SIG-M5 (cell line): ENCODE measurements at regions not wholly inside any gene's neighbourhood (a gene's known extent, or its start where the extent isn't known, plus 50 kb on each side); places are given as distances from the start of the nearest gene placed in this dataset.
"Not testable (repeated sequence)": the region's sequence is repeated elsewhere in the genome, so short reads cannot be mapped to it uniquely, and the experiment has no call there.

ENCODE experiments used
- DNase-seq: peaks from one replicate; lab custom pipeline; 2025; lab: John Stamatoyannopoulos, UW

GRCh38 chr7:101146-102046 is 91.0 kb upstream of the FAM20C start:
- no peak for DNase-seq

- DNase-seq = no peak
Observed at GRCh38 chr7:102047-102711, 90.2 kb upstream of the FAM20C start.

- no peak for DNase-seq
Observed at GRCh38 chr7:102721-103120, 89.7 kb upstream of the FAM20C start.

- not testable (repeated sequence) for DNase-seq
Observed at GRCh38 chr7:103981-104380, 88.4 kb upstream of the FAM20C start.

GRCh38 chr7:105002-105401 is 87.4 kb upstream of the FAM20C start:
- no peak for DNase-seq

- no peak for DNase-seq
Observed at GRCh38 chr7:106356-106755, 86.0 kb upstream of the FAM20C start.

- DNase-seq = no peak
Observed at GRCh38 chr7:107233-107632, 85.1 kb upstream of the FAM20C start.

- DNase-seq = no peak
Observed at GRCh38 chr7:107907-108306, 84.5 kb upstream of the FAM20C start.

- DNase-seq = no peak
Observed at GRCh38 chr7:109094-109493, 83.3 kb upstream of the FAM20C start.

GRCh38 chr7:109898-110556 is 82.3 kb upstream of the FAM20C start:
- no peak for DNase-seq

GRCh38 chr7:110557-111232 is 81.7 kb upstream of the FAM20C start:
- no peak for DNase-seq

GRCh38 chr7:111591-111990 is 80.8 kb upstream of the FAM20C start:
- DNase-seq = no peak

GRCh38 chr7:112881-113280 is 79.5 kb upstream of the FAM20C start:
- peak; percentile 73 for DNase-seq

- DNase-seq = peak; percentile 65
Observed at GRCh38 chr7:115274-115911, 77.0 kb upstream of the FAM20C start.

GRCh38 chr7:116188-116981 is 76.0 kb upstream of the FAM20C start:
- no peak for DNase-seq

- no peak for DNase-seq
Observed at GRCh38 chr7:117836-118614, 74.3 kb upstream of the FAM20C start.

GRCh38 chr7:118615-119391 is 73.6 kb upstream of the FAM20C start:
- DNase-seq = peak; percentile 11

GRCh38 chr7:119392-120163 is 72.8 kb upstream of the FAM20C start:
- no peak for DNase-seq
